ENCODE measurements at regions not wholly inside any gene's neighbourhood (a gene's known extent, or its start where the extent isn't known, plus 50 kb on each side); places are given as distances from the start of the nearest gene placed in this dataset.

- WGBS, 2 donors: 40 to 60% methylated on average over 7 of the region's 7 CpGs
- Histone ChIP-seq H3K4me1 (ENCODE audit: control insufficient read depth in 5 of 5, insufficient read depth in 5 of 5, low read length in 5 of 5) (no peaks in the 10 kb centered on the region), H3K27ac (ENCODE audit: low read depth in 1 of 2, low read length in 1 of 2) (no peak overlapping the region), H3K9me3 (ENCODE audit: control insufficient read depth in 4 of 4, insufficient read depth in 3 of 4, low read length in 3 of 4) (no peaks in the 10 kb centered on the region), H3K36me3 (ENCODE audit: control insufficient read depth in 4 of 4, insufficient read depth in 4 of 4, low read length in 4 of 4) (no peaks in the 10 kb centered on the region), H3K27me3 (ENCODE audit: control insufficient read depth in 3 of 3, insufficient read depth in 3 of 3, low read length in 2 of 3) (no peaks in the 10 kb centered on the region), H3K9ac (ENCODE audit: insufficient read depth in 1 of 2, low read length in 2 of 2) (no peak overlapping the region), H3K4me3 (no peak overlapping the region)
- DNase-seq: peak in 1 of 3 donors; percentile 18
- no peak for ATAC-seq (ENCODE audit: insufficient read depth, low FRiP score)
- TF ChIP-seq, protein P1, sequence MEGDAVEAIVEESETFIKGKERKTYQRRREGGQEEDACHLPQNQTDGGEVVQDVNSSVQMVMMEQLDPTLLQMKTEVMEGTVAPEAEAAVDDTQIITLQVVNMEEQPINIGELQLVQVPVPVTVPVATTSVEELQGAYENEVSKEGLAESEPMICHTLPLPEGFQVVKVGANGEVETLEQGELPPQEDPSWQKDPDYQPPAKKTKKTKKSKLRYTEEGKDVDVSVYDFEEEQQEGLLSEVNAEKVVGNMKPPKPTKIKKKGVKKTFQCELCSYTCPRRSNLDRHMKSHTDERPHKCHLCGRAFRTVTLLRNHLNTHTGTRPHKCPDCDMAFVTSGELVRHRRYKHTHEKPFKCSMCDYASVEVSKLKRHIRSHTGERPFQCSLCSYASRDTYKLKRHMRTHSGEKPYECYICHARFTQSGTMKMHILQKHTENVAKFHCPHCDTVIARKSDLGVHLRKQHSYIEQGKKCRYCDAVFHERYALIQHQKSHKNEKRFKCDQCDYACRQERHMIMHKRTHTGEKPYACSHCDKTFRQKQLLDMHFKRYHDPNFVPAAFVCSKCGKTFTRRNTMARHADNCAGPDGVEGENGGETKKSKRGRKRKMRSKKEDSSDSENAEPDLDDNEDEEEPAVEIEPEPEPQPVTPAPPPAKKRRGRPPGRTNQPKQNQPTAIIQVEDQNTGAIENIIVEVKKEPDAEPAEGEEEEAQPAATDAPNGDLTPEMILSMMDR (IDR thresholded peaks at IDR 0.05; ENCODE audit: control extremely low read depth, extremely low read depth): no peak
Measured at GRCh38 chr1:222373831-222374602, 173.9 kb downstream of the HHIPL2 start.

DNA sequence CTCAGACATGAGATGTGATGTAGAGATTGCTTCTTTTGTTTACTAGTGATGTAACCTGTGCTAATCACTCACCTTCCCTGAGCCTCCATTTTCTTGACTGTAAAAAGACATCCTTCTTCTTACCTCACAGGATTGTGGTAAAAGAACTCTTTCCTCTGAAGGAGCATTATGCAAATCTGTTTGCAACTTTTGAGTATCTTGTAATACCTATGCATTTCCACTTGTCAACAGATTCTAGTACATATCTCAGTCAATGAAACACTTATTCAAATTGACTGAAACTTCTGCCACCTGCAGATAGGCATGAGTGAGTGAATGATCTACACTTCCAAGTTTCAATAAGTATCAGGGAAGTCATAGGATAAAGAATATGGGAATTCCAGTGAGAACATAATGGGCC lies 174.7 kb downstream of the HHIPL2 start:
- Histone ChIP-seq H3K27me3 (ENCODE audit: control insufficient read depth in 3 of 3, insufficient read depth in 3 of 3, low read length in 2 of 3) (no peaks in the 10 kb centered on the region), H3K9ac (ENCODE audit: insufficient read depth in 1 of 2, low read length in 2 of 2) (no peak overlapping the region), H3K27ac (ENCODE audit: low read depth in 1 of 2, low read length in 1 of 2) (no peak overlapping the region), H3K9me3 (ENCODE audit: control insufficient read depth in 4 of 4, insufficient read depth in 3 of 4, low read length in 3 of 4) (no peaks in the 10 kb centered on the region), H3K4me3 (no peak overlapping the region), H3K4me1 (ENCODE audit: control insufficient read depth in 5 of 5, insufficient read depth in 5 of 5, low read length in 5 of 5) (no peaks in the 10 kb centered on the region), H3K36me3 (ENCODE audit: control insufficient read depth in 4 of 4, insufficient read depth in 4 of 4, low read length in 4 of 4) (no peaks in the 10 kb centered on the region)
- ATAC-seq (ENCODE audit: insufficient read depth, low FRiP score): no peak
- no peak for DNase-seq
- TF ChIP-seq, protein P1 (IDR thresholded peaks at IDR 0.05; ENCODE audit: control extremely low read depth, extremely low read depth): no peak

- no peak overlapping the region for H3K4me3 ChIP-seq
- H3K27me3 ChIP-seq (ENCODE audit: control insufficient read depth in 3 of 3, insufficient read depth in 3 of 3, low read length in 2 of 3): no peaks in the 10 kb centered on the region
- no peaks in the 10 kb centered on the region for H3K36me3 ChIP-seq (ENCODE audit: control insufficient read depth in 4 of 4, insufficient read depth in 4 of 4, low read length in 4 of 4)
- no peak for ATAC-seq (ENCODE audit: insufficient read depth, low FRiP score)
- no peak for DNase-seq
- no peak overlapping the region for H3K27ac ChIP-seq (ENCODE audit: low read depth in 1 of 2, low read length in 1 of 2)
- no peaks in the 10 kb centered on the region for H3K9me3 ChIP-seq (ENCODE audit: control insufficient read depth in 4 of 4, insufficient read depth in 3 of 4, low read length in 3 of 4)
- H3K4me1 ChIP-seq (ENCODE audit: control insufficient read depth in 5 of 5, insufficient read depth in 5 of 5, low read length in 5 of 5): no peaks in the 10 kb centered on the region
- TF ChIP-seq, protein P1 (IDR thresholded peaks at IDR 0.05; ENCODE audit: control extremely low read depth, extremely low read depth): no peak
- no peak overlapping the region for H3K9ac ChIP-seq (ENCODE audit: insufficient read depth in 1 of 2, low read length in 2 of 2)
- 82 to 90% methylated on average over 3 of the region's 3 CpGs for WGBS, 2 donors
Measured at GRCh38 chr1:222372221-222372620, 175.7 kb downstream of the HHIPL2 start.

Measured in lung (tissue), 11 donors.